Mesendoderm (in vitro differentiated cells): ENCODE measurements at regions not wholly inside any gene's neighbourhood (a gene's known extent, or its start where the extent isn't known, plus 50 kb on each side); places are given as distances from the start of the nearest gene placed in this dataset.
A peak's percentile ranks its signal among the peaks of the same experiment; 100 is the strongest.

Experiments
- DNase-seq: peaks from one replicate; pipeline ENCODE4 v3.0.0; 2013
- H2AK5ac ChIP-seq: 2 replicates; pipeline ENCODE4 v1.6.1; 2013; ENCODE audit warnings: low read length, inconsistent platforms
- H2BK120ac ChIP-seq: 2 replicates; pipeline ENCODE4 v1.6.1; 2013; ENCODE audit warnings: low read depth, mild to moderate bottlenecking, low read length, moderate library complexity, mixed read lengths
- H2BK15ac ChIP-seq: replicated peaks from 2 replicates; pipeline ENCODE4 v1.6.1; 2013; ENCODE audit warnings: low read depth, mild to moderate bottlenecking, moderate library complexity
- H2BK5ac ChIP-seq: 2 replicates; pipeline ENCODE4 v1.6.1; 2013; ENCODE audit warnings: low read length, inconsistent platforms
- H3K18ac ChIP-seq: 2 replicates; pipeline ENCODE4 v1.6.1; 2013; ENCODE audit warnings: mild to moderate bottlenecking, low read length, mixed read lengths
- H3K23ac ChIP-seq: one replicate; pipeline ENCODE4 v1.6.1; 2013; ENCODE audit warnings: low read length
- H3K27ac ChIP-seq: 2 replicates; pipeline ENCODE4 v1.5.1; 2013; ENCODE audit warnings: low read depth, mild to moderate bottlenecking, inconsistent platforms, low read length, moderate library complexity
- H3K27me3 ChIP-seq: 2 replicates; pipeline ENCODE4 v1.6.1; 2013; ENCODE audit warnings: low read length, control low read depth, mild to moderate bottlenecking, inconsistent platforms; ENCODE audit not compliant: insufficient read depth, poor library complexity
- H3K36me3 ChIP-seq: 2 replicates; pipeline ENCODE4 v1.6.1; 2013; ENCODE audit warnings: low read length, inconsistent platforms; ENCODE audit not compliant: control insufficient read depth, insufficient read depth
- H3K4ac ChIP-seq: one replicate; pipeline ENCODE4 v1.6.1; 2013; ENCODE audit warnings: low read depth, mild to moderate bottlenecking, low read length, moderate library complexity
- H3K4me1 ChIP-seq: 2 replicates; pipeline ENCODE4 v1.6.1; 2013; ENCODE audit warnings: low read depth, low read length, inconsistent platforms; ENCODE audit not compliant: control insufficient read depth
- H3K4me2 ChIP-seq: 2 replicates; pipeline ENCODE4 v1.6.1; 2013; ENCODE audit warnings: low read length
- H3K4me3 ChIP-seq: 2 replicates; pipeline ENCODE4 v1.5.1; 2013; ENCODE audit warnings: mild to moderate bottlenecking, low read length
- H3K56ac ChIP-seq: one replicate; pipeline ENCODE4 v1.6.1; 2013; ENCODE audit warnings: low read length
- H3K79me1 ChIP-seq: 2 replicates; pipeline ENCODE4 v1.6.1; 2013; ENCODE audit warnings: low read length, inconsistent platforms
- H3K79me2 ChIP-seq: 2 replicates; pipeline ENCODE4 v1.6.1; 2013; ENCODE audit warnings: mild to moderate bottlenecking, low read length; ENCODE audit not compliant: control insufficient read depth, insufficient read depth
- H3K9ac ChIP-seq: 2 replicates; pipeline ENCODE4 v1.6.1; 2013; ENCODE audit warnings: low read length, inconsistent platforms
- H4K5ac ChIP-seq: one replicate; pipeline ENCODE4 v1.6.1; 2013; ENCODE audit warnings: low read length
- H4K8ac ChIP-seq: one replicate; pipeline ENCODE4 v1.6.1; 2013; ENCODE audit warnings: low read depth, mild to moderate bottlenecking, control low read depth, low read length, moderate library complexity
- WGBS: extraction: QIAGEN DNeasy Blood & Tissue Kit; methylation state at CpG from one replicate; pipeline ENCODE4 v1.1.7; 2013; ENCODE audit warnings: low lambda C conversion rate, missing lambda C conversion rate; ENCODE audit not compliant: insufficient coverage; ENCODE audit errors: extremely low coverage; 5-methylcytosine and 5-hydroxymethylcytosine counted together

DNA sequence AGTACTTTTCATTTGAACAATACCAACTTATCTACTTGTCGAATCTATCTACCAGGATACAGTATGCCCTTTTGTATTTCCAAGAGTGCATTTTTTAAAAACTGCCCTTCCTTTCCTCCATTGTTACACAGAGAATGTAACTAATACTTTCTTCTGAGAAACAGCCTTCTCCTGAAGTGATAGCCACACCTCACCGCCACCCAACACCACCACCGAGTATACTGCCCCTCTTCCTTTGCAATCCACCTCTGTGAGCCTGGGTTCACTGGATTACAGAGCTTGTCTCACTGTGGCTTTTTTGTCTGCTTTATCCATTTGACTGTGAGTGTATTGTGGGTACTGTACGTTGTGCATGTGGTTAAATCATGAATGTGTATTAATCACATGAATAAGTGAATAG lies 305.4 kb downstream of the KLF12 start:
- Histone ChIP-seq H4K8ac (no peak overlapping the region), H3K27me3 (no peaks in the 10 kb centered on the region), H3K27ac (no peak overlapping the region), H3K9ac (no peak overlapping the region), H3K79me1 (no peaks in the 10 kb centered on the region), H3K4me2 (no peak overlapping the region), H3K4me1 (no peaks in the 10 kb centered on the region), H3K23ac (no peak overlapping the region), H3K18ac (no peak overlapping the region), H3K56ac (no peak overlapping the region), H3K4ac (no peak overlapping the region), H3K79me2 (no peaks in the 10 kb centered on the region), H2BK15ac (no peak overlapping the region), H2AK5ac (no peak overlapping the region), H2BK120ac (no peak overlapping the region), H3K4me3 (no peak overlapping the region), H2BK5ac (no peak overlapping the region), H4K5ac (no peak overlapping the region), H3K36me3 (no peaks in the 10 kb centered on the region)
- WGBS: no CpG with 5 or more reads among the region's 4 CpGs
- DNase-seq: peak; percentile 29

DNA sequence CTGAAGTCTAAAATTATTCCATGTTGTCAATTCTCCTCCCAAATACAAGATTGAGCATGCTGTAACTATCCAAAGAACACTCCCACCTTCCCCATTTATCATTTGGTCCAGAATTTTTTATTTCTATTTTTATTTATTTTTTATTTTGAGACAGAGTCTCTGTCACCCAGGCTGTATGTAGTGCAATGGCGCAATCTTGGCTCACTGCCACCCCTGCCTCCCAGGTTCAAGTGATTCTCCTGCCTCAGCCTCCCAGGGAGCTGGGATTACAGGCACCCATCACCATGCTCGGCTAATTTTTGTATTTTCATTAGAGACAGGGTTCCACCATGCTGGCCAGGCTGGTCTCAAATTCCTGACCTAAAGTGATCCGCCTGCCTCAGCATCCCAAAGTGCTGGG lies 306.8 kb downstream of the KLF12 start:
- Histone ChIP-seq H3K18ac (no peak overlapping the region), H3K4me2 (no peak overlapping the region), H3K36me3 (no peaks in the 10 kb centered on the region), H3K79me2 (no peaks in the 10 kb centered on the region), H2BK120ac (no peak overlapping the region), H3K4me1 (no peaks in the 10 kb centered on the region), H2BK15ac (no peak overlapping the region), H2AK5ac (no peak overlapping the region), H3K9ac (no peak overlapping the region), H2BK5ac (no peak overlapping the region), H3K79me1 (no peaks in the 10 kb centered on the region), H3K4me3 (no peak overlapping the region), H3K56ac (no peak overlapping the region), H3K23ac (no peak overlapping the region), H4K8ac (no peak overlapping the region), H3K4ac (no peak overlapping the region), H3K27me3 (no peaks in the 10 kb centered on the region), H3K27ac (no peak overlapping the region), H4K5ac (no peak overlapping the region)
- DNase-seq: no peak
- WGBS: no CpG with 5 or more reads among the region's 3 CpGs

GRCh38 chr13:73825143-73825542 lies 309.1 kb downstream of the KLF12 start:
- Histone ChIP-seq H3K4me3 (no peak overlapping the region), H3K4me1 (no peaks in the 10 kb centered on the region), H3K79me1 (no peaks in the 10 kb centered on the region), H2BK120ac (no peak overlapping the region), H3K4me2 (no peak overlapping the region), H3K23ac (no peak overlapping the region), H3K9ac (no peak overlapping the region), H4K5ac (no peak overlapping the region), H4K8ac (no peak overlapping the region), H3K4ac (no peak overlapping the region), H3K18ac (no peak overlapping the region), H3K36me3 (no peaks in the 10 kb centered on the region), H2BK5ac (no peak overlapping the region), H3K27me3 (no peaks in the 10 kb centered on the region), H3K27ac (no peak overlapping the region), H2AK5ac (no peak overlapping the region), H2BK15ac (no peak overlapping the region), H3K56ac (no peak overlapping the region), H3K79me2 (no peaks in the 10 kb centered on the region)
- WGBS: no CpG with 5 or more reads among the region's 3 CpGs
- DNase-seq: no peak

GRCh38 chr13:73822668-73823592 lies 311.3 kb downstream of the KLF12 start:
- WGBS: no CpG with 5 or more reads among the region's 6 CpGs
- H3K4me2 ChIP-seq: no peak overlapping the region
- no peak overlapping the region for H3K4ac ChIP-seq
- H3K23ac ChIP-seq: no peak overlapping the region
- no peaks in the 10 kb centered on the region for H3K4me1 ChIP-seq
- no peaks in the 10 kb centered on the region for H3K79me1 ChIP-seq
- H3K18ac ChIP-seq: no peak overlapping the region
- no peak overlapping the region for H2BK15ac ChIP-seq
- no peak overlapping the region for H4K8ac ChIP-seq
- H4K5ac ChIP-seq: no peak overlapping the region
- no peak overlapping the region for H3K56ac ChIP-seq
- H3K9ac ChIP-seq: no peak overlapping the region
- H3K27me3 ChIP-seq: no peaks in the 10 kb centered on the region
- no peak overlapping the region for H3K4me3 ChIP-seq
- no peaks in the 10 kb centered on the region for H3K36me3 ChIP-seq
- H3K79me2 ChIP-seq: no peaks in the 10 kb centered on the region
- H3K27ac ChIP-seq: no peak overlapping the region
- H2BK120ac ChIP-seq: no peak overlapping the region
- H2BK5ac ChIP-seq: no peak overlapping the region
- no peak overlapping the region for H2AK5ac ChIP-seq
- no peak for DNase-seq

- no CpG with 5 or more reads among the region's 2 CpGs for WGBS
- Histone ChIP-seq H2BK15ac (no peak overlapping the region), H4K5ac (no peak overlapping the region), H3K4me3 (no peak overlapping the region), H3K4ac (no peak overlapping the region), H3K27me3 (no peaks in the 10 kb centered on the region), H3K4me2 (no peak overlapping the region), H3K18ac (no peak overlapping the region), H3K9ac (no peak overlapping the region), H4K8ac (no peak overlapping the region), H3K4me1 (no peaks in the 10 kb centered on the region), H3K36me3 (no peaks in the 10 kb centered on the region), H2AK5ac (no peak overlapping the region), H3K79me1 (no peaks in the 10 kb centered on the region), H2BK5ac (no peak overlapping the region), H2BK120ac (no peak overlapping the region), H3K56ac (no peak overlapping the region), H3K23ac (no peak overlapping the region), H3K79me2 (no peaks in the 10 kb centered on the region), H3K27ac (no peak overlapping the region)
- no peak for DNase-seq
These were observed 313.5 kb downstream of the KLF12 start for GRCh38 chr13:73820688-73821087.

- H2BK5ac ChIP-seq: no peak overlapping the region
- no peak overlapping the region for H3K27ac ChIP-seq
- DNase-seq: no peak
- no peak overlapping the region for H2AK5ac ChIP-seq
- H4K5ac ChIP-seq: no peak overlapping the region
- H2BK15ac ChIP-seq: no peak overlapping the region
- H3K4me2 ChIP-seq: no peak overlapping the region
- WGBS: no CpG with 5 or more reads among the region's 3 CpGs
- H3K23ac ChIP-seq: no peak overlapping the region
- H3K18ac ChIP-seq: no peak overlapping the region
- no peak overlapping the region for H3K56ac ChIP-seq
- H4K8ac ChIP-seq: no peak overlapping the region
- H3K27me3 ChIP-seq: no peaks in the 10 kb centered on the region
- no peak overlapping the region for H2BK120ac ChIP-seq
- H3K79me2 ChIP-seq: no peaks in the 10 kb centered on the region
- no peaks in the 10 kb centered on the region for H3K4me1 ChIP-seq
- no peak overlapping the region for H3K4ac ChIP-seq
- no peak overlapping the region for H3K4me3 ChIP-seq
- no peaks in the 10 kb centered on the region for H3K36me3 ChIP-seq
- H3K79me1 ChIP-seq: no peaks in the 10 kb centered on the region
- no peak overlapping the region for H3K9ac ChIP-seq
These were observed 313.9 kb downstream of the KLF12 start for GRCh38 chr13:73820285-73820684.
